CD4-positive, alpha-beta T cell treated with Interleukin-4 for 1 hour (primary cell): ENCODE measurements at regions not wholly inside any gene's neighbourhood (a gene's known extent, or its start where the extent isn't known, plus 50 kb on each side); places are given as distances from the start of the nearest gene placed in this dataset.
"Not testable (repeated sequence)": the region's sequence is repeated elsewhere in the genome, so short reads cannot be mapped to it uniquely, and the experiment has no call there.

Experiments
- DNase-seq, 2 donors: peaks; one replicate each; pipeline ENCODE4 v3.0.0-alpha.2; 2020 to 2022

DNA sequence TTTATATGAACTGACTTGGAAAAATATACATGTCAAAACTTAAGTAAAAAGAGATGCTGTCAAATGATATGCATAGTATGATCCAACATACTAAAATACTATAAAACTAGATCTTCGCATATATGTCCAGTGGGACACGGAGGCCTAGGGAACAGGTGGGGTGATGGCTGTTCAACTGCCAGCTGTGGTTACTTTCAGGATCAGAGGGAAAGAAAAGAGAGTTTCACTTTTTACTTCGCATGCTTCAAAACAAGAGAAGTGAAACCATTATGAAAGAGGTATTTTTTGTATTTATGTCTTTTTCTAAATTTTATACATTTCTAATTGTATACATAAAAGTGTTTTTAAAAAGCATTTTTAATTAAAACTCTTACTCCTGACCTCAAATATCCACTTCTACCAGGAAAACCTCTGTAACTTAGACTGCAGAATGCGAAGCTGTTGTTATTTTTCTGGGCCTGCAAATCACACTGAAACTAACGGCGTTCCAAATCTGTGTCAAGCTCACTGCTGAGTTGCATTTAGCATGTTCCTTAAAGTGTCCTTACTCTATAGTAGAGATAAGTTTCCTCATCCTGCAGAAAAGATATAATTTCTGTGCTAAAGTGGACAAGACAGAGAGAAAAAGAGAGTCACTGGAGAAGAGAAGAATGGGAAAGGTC is 97.8 kb upstream of the SLC35G4 start:
- no peak for DNase-seq

DNA sequence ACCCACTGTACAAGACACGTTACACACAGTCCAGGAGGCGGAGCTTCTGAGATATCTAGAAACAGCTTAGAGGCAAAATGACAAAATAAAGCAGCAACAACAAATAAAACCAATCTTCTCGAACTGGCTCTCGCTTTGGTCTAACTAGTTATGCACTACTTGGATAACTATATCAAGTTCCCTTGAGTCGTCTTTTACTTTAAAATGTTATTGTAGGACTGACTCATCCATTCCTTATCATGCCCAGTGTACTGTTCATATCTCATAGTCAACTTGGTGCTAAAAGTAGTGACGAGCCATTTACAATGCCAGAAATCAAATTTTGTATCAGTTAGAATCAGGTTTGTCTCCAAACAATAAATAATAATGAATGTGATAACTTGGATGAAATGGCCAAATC is 102.5 kb upstream of the SLC35G4 start:
- DNase-seq = no peak

DNA sequence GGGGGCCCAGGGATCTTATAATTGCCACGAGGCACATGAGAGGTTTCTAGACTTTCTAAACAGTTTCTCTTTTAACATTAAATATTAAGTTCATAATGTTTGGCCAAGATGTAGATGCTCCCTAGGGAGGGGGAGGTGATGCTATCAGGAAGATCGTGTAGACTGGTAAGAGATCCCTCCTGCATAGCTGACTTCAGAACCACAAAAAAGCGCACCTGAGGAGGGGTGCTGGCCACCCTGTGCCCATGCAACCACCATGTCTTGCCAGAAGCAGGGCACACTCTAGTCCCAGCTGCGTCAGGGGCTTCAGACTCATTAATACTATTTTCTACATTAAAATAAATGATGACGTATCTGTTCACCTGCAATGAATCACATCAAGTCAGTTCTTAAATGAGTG is 103.4 kb upstream of the SLC35G4 start:
- no peak for DNase-seq

DNA sequence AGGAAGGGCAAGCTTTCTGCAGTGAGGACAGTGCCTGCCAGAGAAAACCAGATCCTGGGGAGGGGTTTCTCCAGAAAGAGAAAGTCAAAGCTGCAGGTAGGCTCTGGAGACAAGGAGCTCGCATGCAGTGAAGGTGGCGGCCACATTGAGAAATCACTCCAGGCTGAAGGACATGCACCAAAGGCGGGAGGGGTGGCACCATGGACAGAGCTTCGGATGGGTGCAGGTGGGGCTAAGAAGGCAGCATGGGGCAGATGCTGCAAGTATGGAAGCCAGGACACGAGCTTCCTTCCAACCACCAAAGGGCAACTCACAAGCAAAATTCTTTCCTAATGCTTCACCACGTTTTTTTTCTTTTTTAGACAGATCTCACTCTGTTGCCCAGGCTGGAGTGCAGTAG is 104.4 kb upstream of the SLC35G4 start:
- DNase-seq = no peak

DNA sequence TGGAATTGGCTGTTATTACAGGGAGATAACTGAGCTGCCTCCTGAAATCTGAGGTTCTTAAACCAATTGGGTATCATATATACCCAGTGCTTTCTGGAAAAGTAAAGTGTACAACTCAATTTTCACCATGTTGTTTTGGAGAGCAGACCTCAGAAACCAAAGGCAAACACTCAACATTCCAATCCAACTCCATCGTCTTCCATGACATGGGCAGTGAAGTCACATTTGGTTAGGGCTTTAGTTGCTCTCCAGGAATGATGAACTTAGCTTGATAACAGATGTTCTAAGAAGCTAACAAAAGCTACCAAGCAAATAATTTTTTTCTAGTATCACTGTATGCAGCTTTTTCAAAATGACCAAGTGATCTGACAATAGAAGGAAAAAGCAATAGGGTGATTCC is 107.0 kb upstream of the SLC35G4 start:
- no peak for DNase-seq

DNA sequence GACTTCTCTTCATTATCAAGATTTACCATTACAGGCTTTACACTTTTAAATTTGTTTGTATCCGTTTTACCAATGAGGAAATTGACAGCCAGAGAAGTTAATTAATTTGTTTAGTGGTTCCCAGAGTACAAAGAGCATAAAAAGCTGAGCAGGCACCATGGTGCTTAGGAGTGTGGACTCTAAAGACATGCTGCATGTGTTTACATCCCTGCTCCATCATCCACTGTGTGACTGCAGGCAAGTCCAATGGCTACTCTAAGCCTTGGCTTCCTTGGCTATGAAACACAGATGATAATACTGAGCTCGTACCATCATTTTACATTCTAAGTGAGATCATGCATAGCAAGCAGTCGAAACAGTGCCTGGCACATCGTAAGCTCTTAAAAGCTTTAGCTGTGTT is 108.0 kb upstream of the SLC35G4 start:
- DNase-seq = no peak

DNA sequence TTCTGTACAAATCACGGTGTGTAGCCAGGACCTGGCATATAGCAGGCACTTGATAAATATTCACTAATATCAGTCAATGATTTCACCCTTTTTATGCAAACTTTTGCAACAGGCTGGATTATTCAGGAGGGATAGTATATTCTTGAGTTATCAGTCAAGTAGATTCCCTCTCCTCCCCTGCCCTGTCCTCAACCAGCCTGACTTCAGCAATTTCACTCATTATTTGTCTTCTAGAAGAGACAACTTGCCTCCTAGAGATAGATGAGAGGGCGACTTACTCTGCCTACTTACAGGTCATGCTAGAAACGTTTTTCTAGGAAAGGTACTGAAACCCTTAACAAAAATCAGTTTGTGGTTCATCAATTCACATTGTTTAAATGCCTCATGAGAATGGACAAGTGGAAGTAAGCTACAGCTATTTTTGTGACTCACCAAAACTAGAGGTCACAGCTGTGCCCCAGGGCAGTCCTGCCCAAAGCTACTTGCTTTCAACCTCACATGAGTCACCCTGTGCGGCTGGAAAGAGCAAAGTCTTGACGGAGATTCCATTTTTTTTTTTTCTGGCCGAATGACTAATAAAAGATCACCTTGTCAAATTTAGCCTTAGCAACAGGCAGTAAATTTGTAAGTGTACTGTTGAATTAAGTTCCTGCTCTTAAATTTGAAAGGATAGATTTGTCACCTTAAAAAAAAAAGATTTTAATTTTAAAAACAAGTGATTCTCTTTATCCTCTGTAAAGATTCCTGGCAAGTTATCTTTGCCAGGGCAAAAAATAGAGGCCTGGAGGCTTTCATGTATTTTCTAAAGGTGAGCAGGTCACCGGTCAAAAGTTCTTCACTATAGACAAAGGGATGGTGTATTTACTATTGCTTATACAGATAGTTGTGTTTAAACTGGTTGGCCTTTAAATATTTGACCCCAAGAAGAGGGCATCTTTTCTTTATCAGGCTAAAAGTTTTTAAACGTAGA is 109.0 kb upstream of the SLC35G4 start:
- no peak for DNase-seq

DNA sequence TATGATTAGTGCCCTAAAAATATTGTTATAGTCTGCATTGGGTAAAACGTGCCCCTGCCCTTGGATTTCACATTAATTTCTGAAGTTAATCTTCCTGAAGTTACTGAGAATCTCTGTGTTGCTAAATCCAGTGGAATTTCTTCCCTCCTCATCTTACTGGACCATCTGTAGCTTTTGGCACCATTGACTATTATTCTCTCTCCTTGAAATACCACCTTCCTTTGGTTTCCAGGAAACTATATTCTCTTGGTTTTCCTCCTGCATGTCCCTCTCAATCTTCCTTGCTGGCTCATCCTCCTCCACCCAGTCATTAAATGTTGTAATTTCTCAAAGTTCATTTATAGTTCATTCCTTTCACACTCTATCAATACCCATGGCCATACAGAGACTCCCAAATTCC is 110.6 kb upstream of the SLC35G4 start:
- no peak for DNase-seq

DNA sequence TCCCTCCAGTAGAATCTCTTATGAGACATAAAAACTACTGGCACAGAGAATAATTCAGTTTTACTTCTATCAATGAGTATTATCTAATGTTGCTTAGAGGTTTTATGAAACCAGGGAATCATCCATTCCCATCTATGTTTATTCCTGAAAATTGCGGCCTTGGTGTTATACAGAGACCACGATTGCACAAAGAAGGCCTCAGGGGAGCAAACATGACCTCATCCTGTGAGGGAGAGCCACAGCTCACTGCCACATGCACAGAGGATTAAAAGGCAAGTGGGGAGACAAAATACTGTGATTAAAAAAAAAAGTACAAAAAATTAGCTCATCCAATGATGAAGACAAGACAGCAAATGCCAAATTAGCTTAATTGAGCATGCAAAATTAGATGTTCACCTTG is 111.8 kb upstream of the SLC35G4 start:
- DNase-seq = no peak

DNA sequence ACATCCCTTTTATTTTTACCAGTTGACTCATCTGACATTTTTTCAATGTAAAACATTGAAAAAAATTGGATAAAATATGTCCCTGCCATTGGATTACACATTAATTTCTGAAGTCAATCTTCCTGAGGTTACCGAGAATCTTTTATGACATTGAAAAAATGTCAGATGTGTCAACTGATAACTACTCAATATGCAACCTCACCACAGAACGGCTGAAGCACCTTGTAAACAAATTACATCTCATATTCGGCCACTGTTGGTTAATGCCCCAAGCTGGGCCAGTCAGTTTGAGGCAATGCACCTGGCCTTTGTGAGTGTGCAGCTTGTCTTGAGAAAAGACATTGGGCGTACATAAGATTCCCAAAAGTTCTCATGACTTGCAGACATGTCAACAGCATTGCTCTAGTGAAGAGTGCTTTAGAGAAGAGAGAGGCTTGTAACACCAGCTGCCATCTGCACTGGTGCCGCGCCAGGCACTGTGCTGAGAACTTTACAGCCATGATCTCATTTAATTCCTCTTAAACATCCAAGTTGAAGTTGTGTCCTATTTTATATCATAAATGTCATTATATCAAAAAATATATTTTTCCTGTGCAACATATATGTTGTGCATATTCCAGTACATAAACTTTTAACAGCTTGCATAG is 112.7 kb upstream of the SLC35G4 start:
- DNase-seq = no peak

DNA sequence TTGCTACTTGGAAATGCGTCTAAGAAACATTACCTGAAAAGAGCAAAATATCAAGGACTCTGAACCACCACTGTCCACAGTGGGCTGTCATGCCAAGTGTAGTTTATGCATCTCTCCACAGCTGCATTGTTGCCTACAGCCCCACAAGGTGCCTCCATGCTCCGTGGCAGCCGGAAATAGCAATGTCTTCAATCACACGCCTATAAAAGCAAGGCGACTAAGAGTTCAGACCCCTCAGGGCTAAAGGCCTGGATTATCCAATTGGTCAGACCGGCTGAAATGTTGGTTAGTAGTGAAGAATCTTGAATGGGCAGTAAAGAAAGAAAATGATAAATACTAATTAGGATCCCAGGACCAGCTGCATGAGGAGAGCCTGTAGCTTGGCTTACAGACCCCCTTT is 114.0 kb upstream of the SLC35G4 start:
- DNase-seq = no peak

DNA sequence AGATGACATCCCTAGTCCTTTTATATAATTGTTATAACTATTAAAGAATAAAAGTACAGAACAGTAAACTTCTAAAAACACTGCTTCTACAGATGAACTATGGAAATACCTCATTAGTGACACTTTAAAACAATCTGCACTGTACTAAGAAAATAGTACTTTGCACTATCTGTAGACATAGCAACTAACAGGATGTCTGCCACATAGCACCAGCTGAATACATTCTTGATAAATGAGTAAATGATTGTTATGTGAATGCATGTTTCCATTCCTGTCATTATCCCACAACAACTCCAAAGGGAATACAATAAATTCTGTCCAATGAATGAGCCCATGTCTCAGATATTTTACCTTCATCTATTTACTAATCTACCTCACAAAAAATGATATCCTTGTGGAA is 115.3 kb upstream of the SLC35G4 start:
- no peak for DNase-seq

DNA sequence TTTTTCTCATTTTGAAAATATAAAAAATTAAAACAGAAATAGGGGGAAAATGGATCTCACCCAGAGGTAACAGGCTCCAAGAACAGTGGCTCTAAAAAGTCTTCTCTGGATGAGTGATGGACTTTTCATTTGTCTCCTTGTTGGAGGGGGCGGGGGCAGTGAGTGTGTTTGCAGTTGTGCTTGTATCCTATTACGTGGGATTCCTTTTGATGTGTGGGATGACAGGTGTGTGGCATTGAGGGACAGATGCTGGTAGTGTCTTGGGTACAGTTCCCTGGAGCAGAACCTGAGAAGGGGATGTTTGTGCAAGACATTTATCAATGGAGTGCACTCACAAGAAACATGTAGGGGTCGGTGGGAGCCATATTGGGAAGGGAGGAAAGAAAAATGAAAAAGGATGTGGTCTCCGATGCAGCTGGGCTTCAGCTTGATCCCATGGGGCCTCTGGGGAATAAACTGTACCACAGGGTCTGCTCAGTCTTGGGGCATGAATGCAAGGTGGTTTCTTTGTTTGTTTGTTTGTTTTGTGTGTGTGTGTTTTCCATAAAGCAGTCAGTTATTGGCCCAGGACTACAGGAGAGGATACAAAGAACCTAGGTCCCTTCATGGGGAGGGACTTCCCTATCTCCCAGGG is 120.0 kb upstream of the SLC35G4 start:
- no peak for DNase-seq

DNA sequence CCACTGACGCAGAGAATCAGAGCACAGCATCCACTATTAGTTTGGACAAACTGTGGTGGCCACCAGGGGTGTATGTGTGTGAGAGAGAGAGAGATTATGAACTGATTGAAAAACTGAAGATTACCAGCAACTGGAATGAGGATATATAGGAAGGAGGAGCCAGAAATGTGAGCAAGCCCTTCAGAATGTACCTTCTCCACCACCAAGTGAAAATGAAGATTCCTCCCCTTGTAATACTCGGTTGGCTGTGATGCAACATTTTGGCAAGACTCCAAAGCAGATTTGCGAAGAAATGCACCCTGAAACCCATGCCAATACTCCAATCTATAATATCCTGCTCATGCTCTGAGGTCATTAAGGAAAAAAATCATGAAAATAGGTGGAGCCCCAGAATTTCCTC is 121.2 kb upstream of the SLC35G4 start:
- DNase-seq = no peak

DNA sequence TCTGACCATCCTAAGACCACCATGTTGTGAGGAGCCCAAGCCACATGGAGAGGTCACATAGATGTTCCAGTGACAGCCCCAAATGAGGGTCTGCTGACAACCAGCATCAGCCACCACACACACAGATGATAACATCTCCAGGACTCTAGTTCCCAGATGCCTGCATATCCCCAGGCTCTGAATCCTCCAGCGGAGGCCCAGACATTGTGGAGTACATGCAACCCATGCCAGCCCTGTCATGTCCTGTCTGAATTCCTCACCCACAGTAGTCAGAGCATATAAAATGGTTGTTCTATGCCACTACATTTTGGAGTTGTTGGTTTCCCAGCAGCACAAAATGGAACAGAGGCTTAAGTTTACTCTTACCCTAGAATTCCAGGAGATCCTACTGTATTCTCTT is 122.0 kb upstream of the SLC35G4 start:
- no peak for DNase-seq

DNA sequence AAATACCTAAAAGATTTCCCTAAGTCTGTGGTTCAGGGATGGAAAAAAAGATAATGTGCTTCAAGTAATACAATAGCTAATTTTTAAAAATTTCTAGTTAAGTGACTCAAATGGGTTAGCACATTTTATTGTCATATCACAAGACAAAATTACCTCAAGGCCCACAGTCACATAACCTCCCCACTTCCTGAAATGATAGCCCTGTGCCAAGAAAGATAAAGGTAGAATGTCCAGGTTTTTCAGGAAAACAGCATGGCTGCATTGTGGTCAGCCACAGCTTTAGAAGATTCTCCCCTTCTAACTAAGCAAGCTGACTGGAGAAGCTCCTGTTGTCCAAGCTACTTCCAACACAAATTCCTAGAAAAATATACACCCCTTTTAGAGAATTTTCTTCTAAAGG is 127.1 kb upstream of the SLC35G4 start:
- DNase-seq = no peak

DNA sequence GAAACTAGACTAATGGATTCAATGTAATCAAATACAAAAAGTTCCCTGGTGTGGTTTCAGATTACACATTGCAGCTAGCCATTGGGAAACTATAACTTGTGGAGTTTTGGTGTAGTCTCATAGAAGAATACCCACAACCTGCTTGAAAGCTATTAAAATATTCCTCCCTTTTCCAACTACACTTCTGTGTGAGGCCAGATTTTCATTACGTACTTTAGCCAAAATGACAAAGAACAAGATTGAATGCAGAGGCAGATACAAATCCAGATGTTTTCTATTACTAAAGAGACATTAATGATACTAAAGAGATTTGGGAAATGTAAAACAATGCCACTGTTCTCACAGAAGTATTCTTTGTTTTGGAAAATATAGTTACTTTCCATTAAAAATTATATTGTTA is 128.7 kb upstream of the SLC35G4 start:
- no peak for DNase-seq

DNA sequence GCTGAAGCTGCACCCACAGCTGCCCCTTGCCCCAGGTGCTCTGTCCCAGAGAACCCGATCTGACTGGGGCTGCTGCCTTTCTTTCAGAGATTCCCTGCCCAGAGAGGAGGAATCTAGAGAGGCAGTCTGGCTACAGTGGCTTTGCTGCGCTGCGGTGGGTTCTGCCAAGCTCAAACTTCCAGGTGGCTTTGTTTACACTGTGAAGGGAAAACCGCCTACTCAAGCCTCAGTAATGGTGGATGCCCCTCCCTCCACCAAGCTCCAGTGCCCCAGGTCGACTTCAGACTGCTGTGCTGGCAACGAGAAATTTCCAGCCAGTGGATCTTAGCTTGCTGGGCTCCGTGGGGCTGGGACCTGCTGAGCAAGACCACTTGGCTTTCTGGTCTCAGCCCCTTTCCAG is 130.4 kb upstream of the SLC35G4 start:
- not testable (repeated sequence) for DNase-seq

DNA sequence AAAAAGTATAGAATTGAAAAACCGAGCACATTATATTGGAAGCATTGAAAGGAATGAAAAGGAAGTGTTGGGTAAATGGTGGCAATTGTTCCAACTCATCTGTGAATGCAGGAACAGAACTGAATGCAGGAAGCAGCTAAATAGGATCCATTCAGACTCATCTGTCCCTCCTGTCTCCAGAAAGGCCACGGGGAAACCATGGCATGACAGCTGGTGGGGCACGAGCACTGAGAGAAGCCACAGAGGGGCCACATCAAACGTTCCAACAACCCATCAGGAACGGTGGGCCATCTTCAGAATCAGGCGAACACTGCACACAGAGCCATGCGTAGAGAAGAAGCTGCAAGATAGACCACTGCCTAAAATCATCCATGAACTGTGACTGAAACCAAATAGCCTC is 138.5 kb upstream of the SLC35G4 start:
- no peak for DNase-seq

DNA sequence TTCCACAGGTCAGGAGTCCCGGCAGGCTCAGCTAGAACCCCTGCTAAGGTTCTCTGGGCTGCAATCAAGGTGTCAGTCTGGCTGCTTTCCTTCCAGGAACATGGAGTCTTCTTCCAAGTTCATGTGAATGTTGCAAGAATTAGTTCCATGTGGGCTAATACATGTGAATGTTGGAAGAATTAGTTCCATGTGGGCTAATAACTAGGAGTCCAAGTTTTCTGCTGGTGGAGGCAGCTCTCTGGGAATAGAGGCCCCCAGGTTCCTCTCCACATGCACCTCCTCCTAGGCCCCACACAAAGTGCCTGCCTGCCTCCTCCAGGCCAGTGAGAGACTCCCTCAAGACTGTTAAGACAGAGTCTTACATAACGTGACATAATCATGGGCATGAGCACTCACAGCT is 140.8 kb upstream of the SLC35G4 start:
- no peak for DNase-seq

DNA sequence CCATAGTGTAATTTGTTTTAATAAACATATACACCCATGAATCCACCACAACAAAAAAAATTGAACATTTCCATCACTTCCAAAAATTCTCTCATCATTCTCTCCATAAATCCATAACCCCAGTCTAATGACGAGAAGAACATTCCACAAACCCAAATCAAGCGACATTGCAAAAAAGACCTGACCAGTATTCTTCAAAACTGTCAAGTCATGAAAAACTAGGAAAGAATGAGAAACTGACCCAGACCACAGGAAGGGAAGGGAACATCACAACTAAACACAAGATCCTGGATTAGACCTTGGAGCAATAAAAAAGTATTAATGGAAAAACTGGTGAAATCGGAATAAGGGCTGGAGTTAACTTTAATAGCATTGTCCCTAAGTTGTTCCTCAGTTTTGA is 141.3 kb upstream of the SLC35G4 start:
- no peak for DNase-seq

DNA sequence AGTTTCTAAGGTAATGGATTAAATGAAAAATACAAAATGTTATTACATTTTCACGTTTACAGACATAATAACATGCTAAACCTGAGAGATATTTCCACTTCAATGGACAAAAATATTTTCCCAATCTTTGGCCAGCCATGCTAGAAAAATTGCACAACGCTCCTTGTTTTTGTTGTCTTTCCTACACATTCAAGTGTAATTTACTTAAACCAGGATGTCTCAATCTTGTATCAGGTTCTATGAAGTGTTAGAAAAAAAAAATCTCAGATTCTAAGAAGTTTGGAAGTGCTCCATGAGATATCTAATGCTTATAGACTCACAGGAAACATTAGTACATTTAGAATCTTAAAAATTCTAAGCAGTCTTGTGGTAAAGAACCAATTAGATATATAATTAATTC is 141.8 kb upstream of the SLC35G4 start:
- DNase-seq = no peak

DNA sequence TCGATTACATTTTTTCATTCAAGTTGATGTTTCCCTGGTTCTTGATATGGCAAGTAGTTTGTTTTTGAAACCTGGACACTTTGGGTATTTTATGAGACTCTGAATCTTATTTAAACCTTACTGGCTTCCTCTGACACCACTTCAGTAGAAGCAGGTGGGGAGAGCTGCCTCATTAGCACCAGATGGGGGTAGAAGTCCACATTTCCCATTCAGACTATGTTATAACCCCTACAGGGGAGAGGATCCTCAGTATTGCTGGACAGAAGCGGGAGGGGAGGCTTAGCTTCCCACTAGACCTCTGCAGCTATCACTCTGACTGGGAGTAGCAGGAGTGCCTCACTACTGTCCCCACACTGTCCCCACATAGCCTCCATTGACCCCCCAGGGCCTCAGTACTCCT is 145.3 kb upstream of the SLC35G4 start:
- no peak for DNase-seq

DNA sequence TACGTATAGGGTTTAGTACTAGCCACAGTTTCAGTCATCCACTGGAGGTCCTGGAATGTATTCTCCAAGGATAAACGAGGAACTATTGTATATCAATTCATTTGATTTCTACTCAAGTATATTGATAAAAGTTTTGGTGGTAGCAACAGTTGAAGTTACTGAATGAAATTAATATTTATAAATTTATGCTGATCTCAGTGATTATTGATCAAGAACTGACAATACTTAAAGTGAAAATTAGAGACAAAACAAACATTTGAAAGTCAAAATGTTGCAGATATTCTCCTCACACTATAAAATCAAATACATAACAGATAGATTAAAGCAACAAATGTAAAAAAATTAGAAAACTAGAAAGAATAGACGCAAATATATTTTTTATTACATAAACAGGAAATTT is 150.9 kb upstream of the SLC35G4 start:
- no peak for DNase-seq
